GM18909 (cell line): ENCODE measurements at regions not wholly inside any gene's neighbourhood (a gene's known extent, or its start where the extent isn't known, plus 50 kb on each side); places are given as distances from the start of the nearest gene placed in this dataset.

Experiments used
- ATAC-seq: cut with Tn5 transposase; IDR thresholded peaks from one replicate; pipeline ENCODE4 v1.9.1; 2021; ENCODE audit warnings: mild to moderate bottlenecking; ENCODE audit not compliant: unreplicated experiment, poor library complexity

DNA sequence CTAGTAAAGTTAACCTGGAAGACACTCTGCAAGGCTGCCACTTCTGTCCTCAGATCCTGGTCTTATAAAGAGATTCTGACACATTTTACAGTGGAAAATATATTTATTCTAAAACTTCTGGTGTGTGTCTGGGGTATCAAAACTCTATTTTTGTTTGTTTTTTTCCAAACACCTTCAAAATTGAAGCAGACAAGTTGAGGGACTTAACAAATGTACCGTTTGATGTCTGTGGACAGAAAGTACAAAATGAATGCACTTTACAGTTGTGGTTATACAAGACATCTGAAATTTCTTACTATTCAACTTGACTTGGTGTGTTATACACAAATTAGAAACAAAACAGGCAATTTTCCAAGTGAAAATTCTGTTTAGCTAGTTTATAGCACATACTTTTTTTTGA lies 823.2 kb upstream of the SALL3 start:
- no peak for ATAC-seq

DNA sequence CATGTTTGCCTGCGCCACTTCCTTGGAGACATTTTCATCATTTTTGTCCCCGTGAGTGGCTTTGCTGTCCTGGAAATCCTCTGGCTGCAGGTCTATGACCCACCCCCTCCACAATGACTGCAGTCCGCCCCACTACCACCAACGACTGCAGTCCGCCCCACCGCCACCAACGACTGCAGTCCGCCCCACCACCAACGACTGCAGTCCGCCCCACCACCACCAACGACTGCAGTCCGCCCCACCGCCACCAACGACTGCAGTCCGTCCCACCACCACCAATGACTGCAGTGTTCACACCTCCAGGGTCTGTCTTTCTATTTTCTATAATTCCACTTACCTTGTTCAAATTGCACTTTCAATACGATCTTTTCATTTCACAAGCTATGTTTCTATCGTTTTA lies 820.7 kb upstream of the SALL3 start:
- no peak for ATAC-seq

GRCh38 chr18:78159397-78159796 lies 820.2 kb upstream of the SALL3 start:
- ATAC-seq, result no peak

DNA sequence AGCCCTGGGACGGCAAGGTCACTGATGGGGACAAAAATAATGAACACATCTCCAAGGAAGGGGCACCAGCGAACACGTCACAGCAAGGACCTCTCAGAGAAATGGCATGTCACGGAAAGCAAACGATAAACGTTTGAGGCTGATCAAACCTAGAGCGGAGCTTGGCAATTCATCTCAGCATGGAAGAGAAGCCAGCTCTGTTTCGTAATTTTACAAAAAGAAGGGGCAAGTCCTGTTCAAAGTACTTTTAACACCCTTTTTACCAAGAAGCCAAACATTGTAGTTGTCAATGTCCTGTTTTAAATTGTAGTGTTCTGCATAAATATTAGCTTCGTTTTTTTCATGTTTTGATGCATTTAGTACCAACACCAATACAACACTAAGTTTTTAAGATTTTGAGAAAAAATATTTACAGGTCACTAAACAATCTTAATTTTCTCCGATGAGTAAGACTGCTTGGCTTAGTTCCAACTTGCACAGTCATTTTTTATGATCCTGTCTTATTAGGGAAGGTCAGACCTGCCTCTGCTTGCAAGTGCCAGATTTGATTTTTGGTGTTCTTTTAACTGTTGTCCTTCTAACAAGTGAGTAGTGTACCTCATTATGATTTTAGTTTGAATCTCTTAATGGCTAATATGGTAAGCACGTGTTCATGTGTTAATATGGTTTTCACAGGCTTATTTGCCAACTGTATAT lies 818.5 kb upstream of the SALL3 start:
- no peak for ATAC-seq

DNA sequence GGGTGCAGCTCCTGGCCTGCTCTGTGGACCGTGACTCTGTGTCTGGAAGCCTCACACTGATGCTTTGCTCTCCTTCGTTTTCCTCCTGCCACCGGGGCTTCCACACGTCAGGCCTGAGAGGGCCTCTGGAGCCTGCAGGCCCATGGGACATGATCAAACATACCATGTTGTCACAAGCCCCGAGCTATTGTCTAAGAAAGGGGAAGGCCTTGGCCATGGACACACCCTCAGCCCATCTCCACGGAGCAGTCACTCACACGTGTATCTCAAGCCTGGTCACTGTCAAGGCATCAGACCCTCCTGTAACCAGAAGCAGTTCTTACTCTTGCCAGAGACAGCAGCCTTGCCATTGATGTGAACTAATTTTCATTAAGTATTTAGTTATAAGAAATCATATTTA lies 814.1 kb upstream of the SALL3 start:
- no peak for ATAC-seq

DNA sequence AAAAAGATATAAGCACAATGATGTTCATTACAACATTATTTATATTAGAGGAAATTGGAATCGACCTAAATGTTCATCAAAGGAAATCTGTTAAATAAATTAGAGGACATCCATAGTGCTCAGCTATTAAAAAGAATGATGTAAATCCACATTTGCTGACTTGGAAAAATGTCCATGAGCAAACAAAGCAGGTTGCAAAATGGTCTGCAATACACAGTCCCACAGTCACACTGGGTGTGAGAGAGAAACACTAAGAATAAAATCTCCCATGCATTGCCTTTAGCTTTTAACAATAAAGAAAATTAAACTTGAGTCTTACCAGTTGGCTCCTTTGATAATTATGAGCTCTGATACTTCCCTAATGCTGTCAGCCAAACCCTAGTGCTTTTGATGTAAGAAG lies 811.1 kb upstream of the SALL3 start:
- ATAC-seq, result no peak

- no peak for ATAC-seq
Observed at GRCh38 chr18:78169174-78169864, 810.3 kb upstream of the SALL3 start.

- no peak for ATAC-seq
Observed at GRCh38 chr18:78171954-78172353, 807.7 kb upstream of the SALL3 start.

DNA sequence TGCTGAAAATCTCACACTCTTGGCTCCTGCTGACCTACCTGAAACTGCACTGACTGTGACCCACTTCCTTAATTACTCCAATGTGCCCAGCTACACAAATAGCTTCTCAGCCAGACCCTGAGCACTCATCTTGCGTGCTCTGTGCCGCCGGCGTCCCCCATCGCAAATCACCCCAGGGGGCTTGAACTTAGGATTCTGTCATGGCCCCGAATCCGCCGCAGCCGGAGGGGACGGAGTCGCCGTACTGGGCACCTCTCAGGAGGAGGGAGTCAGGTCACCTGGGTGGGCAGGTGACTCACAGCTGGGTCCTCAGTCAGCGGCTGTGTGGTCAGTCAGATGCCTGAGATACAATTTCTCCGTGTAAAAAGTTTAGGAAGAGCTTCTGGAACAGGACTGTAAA lies 804.9 kb upstream of the SALL3 start:
- ATAC-seq, result no peak

GRCh38 chr18:78178812-78179211 lies 800.8 kb upstream of the SALL3 start:
- ATAC-seq, result no peak

DNA sequence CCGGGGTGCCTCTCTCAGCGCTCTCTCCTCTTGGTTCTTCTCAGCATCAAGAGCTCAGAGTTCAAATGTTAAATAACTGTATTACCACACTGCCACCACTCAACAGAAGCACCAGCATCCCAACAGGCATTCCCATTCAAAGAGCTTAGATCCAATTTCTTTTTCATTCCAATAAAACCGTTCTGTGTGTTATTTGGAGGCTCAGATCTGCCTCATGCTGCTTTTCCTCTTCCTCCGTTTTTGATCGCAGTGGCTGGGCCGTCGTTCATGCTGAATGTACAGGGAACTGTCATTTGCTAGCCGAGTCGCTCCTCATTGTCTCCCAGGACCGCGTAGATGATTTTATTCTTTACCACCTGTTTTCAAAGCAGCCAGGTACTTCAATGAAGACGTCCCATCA lies 798.9 kb upstream of the SALL3 start:
- no peak for ATAC-seq

DNA sequence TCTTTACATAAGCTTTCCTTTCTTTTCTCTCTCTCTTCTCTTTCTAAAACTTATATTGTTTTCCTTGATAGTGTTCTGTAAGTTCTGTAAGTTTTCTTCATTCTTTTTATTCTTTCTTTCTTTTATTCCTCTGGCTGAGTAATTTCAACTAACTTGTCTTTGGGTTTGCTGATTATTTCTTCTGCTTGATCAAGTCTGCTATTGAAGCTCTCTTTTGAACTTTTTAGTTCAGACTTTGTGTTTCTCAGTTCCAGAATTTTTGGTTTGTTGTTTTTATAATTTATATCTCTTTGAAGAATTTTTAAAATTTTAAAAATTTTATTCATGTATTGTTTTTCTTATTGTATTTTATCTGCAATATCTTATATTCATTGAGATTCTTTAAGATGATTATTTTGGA lies 795.8 kb upstream of the SALL3 start:
- ATAC-seq, result no peak

DNA sequence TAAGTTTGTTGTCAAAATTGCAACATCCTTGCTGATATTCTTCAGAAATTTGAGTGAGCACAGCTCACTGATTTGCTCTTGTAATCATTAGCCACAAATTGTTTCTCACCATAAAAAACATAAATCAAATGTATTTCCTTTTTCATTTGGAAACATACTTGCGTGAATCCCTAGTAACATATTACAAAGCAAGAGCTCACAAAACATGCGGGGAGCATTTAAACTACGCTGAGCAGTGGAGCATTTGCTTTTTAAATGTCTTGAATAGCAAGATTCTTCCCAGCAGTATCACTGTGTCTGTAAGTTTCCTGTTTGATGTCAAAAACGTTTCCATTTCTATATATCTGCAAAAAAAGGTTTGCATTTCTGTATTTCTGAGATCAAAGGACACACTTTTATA lies 788.3 kb upstream of the SALL3 start:
- ATAC-seq, result no peak

- no peak for ATAC-seq
Observed at GRCh38 chr18:78192054-78192453, 787.6 kb upstream of the SALL3 start.

- no peak for ATAC-seq
Observed at GRCh38 chr18:78196280-78196679, 783.3 kb upstream of the SALL3 start.

DNA sequence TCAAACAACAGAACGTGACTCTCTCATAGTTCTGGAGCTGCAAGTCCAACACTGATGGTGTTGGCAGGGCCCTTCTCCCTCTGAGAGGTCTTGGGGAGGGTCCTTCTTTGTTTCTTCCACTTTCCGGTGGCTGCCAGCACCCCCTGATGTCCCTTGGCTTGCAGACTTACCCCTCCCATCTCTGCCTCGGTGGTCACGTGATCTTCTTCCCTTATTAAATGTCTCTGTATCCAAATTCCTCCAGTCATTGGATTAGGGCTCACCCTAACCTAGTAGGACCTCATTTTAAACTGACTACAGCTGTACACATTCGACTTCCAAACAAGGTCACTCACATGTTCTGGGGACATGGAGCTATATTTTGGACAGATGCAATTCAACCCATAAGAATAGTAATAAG lies 780.6 kb upstream of the SALL3 start:
- ATAC-seq, result no peak

DNA sequence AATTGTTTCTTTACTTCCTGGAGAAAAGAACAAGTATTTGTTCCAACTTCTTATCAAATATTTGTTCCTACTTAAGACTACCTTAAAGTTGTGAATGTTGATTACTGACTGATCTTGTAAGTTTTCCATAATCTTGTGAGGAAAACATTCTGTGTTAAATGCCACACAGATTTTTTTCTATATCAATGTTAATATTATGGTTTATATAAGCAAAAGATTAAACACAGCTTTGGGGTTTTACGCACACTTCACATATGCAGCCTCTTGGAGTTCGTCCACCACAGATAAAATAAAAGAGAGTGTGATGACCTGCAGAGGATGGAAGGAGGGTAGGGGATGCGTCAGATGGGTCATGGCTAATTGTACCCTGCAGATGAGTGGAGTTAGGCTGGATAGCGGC lies 780.0 kb upstream of the SALL3 start:
- ATAC-seq, result no peak

DNA sequence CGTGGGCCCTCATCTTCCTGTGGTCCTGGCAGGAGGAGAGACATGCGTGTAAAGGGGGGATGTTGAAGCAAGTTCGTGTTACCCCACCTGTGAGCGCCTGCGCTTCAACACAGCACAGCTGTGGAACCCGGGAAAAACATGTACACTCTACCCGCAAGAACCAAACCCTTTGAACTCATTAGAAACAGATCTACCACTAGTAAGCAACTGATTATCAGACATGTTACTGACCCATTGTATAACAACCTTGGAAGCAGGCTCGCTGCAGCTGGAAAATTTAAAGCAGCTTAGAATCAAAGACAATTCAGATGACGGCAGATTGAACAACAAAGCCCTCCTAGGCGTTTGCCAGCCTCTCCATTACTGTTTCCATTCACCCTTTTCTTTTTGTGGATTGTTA lies 771.7 kb upstream of the SALL3 start:
- ATAC-seq, result no peak

GRCh38 chr18:78208461-78208860 lies 771.2 kb upstream of the SALL3 start:
- ATAC-seq, result no peak

DNA sequence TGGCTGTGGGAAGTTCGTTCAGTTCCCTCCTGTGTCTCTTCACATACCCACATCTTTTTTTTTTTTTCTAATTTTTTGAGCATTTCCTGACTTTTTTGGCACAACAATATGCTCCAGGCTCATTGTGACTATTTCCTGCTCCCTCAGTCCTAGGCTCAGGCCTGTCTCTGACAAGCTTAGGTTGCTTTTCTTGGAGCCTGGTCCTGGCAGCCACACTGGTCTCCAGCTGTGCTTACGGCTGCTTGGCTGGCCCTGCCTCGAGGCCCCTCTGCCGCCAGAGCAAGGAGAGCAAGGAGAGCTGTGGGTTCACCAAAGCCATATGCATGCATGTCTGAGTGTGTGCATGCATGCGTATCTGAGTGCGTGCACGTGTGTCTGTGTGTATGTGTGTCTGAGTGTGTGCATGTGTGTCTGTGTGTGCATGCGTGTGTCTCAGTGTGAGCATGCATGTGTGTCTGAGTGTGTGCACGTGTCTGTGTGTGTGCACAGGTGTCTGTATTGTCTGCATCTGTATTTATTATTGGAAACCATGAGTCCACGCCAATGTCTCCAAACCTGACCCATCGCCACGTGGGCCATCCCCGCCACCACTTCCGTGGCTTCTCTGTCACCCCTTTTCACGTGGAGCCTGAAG lies 766.1 kb upstream of the SALL3 start:
- no peak for ATAC-seq

DNA sequence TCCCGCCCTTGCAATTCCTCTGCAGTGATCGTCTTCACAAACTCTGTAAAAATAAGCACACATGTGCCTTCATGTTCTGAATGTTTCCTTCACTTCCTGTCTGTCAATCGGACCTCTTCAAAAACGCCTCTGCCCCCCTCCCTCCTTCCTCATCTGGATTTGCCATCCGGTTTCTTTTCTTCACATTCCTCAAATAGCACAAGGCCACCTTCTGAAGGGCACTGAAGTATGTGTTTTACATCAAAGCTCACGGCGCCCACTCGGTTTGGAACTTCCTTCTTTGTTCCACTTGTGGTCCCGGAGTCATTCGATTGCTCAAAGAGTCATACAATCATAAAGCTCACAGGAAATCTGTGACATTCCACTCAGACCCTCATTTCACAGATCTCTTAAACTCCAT lies 758.1 kb upstream of the SALL3 start:
- ATAC-seq, result no peak

- no peak for ATAC-seq
Observed at GRCh38 chr18:78228974-78229373, 750.6 kb upstream of the SALL3 start.
